Liver (tissue), 3 donors: ENCODE measurements at regions not wholly inside any gene's neighbourhood (a gene's known extent, or its start where the extent isn't known, plus 50 kb on each side); places are given as distances from the start of the nearest gene placed in this dataset.

ENCODE experiments used
- EGR1 ChIP-seq, 2 donors: IDR thresholded peaks; 2 replicates each; pipeline ENCODE4 v1.6.1; 2016 to 2018; ENCODE audit warnings: antibody characterized with exemption in 2 of 2, low read depth in 2 of 2
- NR2F2 ChIP-seq: IDR thresholded peaks from 2 replicates; pipeline ENCODE4 v1.6.1; 2016; ENCODE audit warnings: antibody characterized with exemption
- RAD21 ChIP-seq, 2 donors: IDR thresholded peaks; 2 replicates each; pipeline ENCODE4 v1.6.1; 2016; ENCODE audit warnings: antibody characterized with exemption in 2 of 2, mild to moderate bottlenecking in 2 of 2
- RXRA ChIP-seq, 2 donors: IDR thresholded peaks; 2 replicates each; pipeline ENCODE4 v1.6.1; 2017 to 2018; ENCODE audit warnings: antibody characterized with exemption in 2 of 2, mild to moderate bottlenecking in 1 of 2
- SP1 ChIP-seq: IDR thresholded peaks from 2 replicates; pipeline ENCODE4 v1.6.1; 2018; ENCODE audit warnings: antibody characterized with exemption, mild to moderate bottlenecking
- TAF1 ChIP-seq: conservative IDR thresholded peaks from 2 replicates; pipeline ENCODE4 v1.6.1; 2016; ENCODE audit warnings: antibody characterized with exemption, mild to moderate bottlenecking
- TF ChIP-seq, protein P1 (sequence below): fragments of 150-350 bp; IDR thresholded peaks from 2 replicates; pipeline ENCODE4 v1.5.1; 2017; ENCODE audit warnings: improper control_type of control experiment, low read depth, low read length; ENCODE audit not compliant: missing input control
- TF ChIP-seq, protein P2 (sequence below): IDR thresholded peaks from 2 replicates; pipeline ENCODE4 v1.6.1; 2016; ENCODE audit warnings: antibody characterized with exemption
- TF ChIP-seq, protein P3 (sequence below): IDR thresholded peaks from 2 replicates; pipeline ENCODE4 v1.6.1; 2016; ENCODE audit warnings: antibody characterized with exemption
- TF ChIP-seq, protein P4 (sequence below): IDR thresholded peaks from 2 replicates; pipeline ENCODE4 v1.6.1; 2016; ENCODE audit warnings: antibody characterized with exemption
- donor health status: healthy.
- donor health status: healthy.

DNA sequence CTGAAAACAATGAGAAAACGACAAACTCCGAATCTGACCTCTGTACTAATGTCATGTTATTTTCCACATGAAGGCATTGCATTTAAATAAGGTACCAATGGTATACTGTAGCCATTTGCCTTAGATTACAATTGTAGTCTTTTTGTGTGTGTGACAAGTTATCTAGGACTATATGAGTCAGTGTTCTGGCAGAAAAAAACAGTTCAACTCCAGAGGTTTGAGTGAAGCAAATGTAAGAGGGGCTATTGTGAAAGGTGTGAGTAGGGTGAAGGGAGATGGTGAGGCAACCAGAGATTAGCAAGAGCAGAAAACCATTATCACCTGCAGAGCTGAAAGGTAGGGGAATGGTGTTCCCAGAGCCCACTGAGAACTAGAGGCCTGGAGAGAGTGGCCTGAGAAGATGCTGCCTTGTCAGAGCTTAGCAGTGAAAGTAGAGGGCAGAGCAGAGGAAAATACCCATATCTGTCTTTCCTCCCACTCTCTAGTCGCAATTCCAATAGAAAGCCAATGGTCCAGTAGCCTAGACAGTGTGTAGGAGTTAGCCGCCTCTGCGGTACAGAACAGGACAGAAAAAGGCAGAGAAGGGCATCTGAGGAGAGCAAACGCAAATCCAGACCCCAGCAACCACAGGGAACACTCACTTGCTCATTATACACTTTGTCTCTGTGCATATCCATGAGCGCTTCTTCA, 112.2 kb downstream of the DYRK2 start:
- TF ChIP-seq, protein P1, sequence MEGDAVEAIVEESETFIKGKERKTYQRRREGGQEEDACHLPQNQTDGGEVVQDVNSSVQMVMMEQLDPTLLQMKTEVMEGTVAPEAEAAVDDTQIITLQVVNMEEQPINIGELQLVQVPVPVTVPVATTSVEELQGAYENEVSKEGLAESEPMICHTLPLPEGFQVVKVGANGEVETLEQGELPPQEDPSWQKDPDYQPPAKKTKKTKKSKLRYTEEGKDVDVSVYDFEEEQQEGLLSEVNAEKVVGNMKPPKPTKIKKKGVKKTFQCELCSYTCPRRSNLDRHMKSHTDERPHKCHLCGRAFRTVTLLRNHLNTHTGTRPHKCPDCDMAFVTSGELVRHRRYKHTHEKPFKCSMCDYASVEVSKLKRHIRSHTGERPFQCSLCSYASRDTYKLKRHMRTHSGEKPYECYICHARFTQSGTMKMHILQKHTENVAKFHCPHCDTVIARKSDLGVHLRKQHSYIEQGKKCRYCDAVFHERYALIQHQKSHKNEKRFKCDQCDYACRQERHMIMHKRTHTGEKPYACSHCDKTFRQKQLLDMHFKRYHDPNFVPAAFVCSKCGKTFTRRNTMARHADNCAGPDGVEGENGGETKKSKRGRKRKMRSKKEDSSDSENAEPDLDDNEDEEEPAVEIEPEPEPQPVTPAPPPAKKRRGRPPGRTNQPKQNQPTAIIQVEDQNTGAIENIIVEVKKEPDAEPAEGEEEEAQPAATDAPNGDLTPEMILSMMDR, result no peak
- TF ChIP-seq, protein P2, sequence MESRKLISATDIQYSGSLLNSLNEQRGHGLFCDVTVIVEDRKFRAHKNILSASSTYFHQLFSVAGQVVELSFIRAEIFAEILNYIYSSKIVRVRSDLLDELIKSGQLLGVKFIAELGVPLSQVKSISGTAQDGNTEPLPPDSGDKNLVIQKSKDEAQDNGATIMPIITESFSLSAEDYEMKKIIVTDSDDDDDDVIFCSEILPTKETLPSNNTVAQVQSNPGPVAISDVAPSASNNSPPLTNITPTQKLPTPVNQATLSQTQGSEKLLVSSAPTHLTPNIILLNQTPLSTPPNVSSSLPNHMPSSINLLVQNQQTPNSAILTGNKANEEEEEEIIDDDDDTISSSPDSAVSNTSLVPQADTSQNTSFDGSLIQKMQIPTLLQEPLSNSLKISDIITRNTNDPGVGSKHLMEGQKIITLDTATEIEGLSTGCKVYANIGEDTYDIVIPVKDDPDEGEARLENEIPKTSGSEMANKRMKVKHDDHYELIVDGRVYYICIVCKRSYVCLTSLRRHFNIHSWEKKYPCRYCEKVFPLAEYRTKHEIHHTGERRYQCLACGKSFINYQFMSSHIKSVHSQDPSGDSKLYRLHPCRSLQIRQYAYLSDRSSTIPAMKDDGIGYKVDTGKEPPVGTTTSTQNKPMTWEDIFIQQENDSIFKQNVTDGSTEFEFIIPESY, result no peak
- TF ChIP-seq TAF1, result no peak
- no peak for TF ChIP-seq EGR1 (IDR thresholded peaks at IDR 0.05; ENCODE audit: low read depth in 2 of 2)
- no peak for TF ChIP-seq NR2F2
- no peak for TF ChIP-seq RAD21 (IDR thresholded peaks at IDR 0.05)
- TF ChIP-seq, protein P3, sequence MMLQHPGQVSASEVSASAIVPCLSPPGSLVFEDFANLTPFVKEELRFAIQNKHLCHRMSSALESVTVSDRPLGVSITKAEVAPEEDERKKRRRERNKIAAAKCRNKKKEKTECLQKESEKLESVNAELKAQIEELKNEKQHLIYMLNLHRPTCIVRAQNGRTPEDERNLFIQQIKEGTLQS, result no peak
- TF ChIP-seq RXRA (IDR thresholded peaks at IDR 0.05), result no peak
- TF ChIP-seq, protein P4, sequence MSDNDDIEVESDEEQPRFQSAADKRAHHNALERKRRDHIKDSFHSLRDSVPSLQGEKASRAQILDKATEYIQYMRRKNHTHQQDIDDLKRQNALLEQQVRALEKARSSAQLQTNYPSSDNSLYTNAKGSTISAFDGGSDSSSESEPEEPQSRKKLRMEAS, result no peak
- TF ChIP-seq SP1, result no peak
